ENCODE measurements at regions not wholly inside any gene's neighbourhood (a gene's known extent, or its start where the extent isn't known, plus 50 kb on each side); places are given as distances from the start of the nearest gene placed in this dataset.

DNA sequence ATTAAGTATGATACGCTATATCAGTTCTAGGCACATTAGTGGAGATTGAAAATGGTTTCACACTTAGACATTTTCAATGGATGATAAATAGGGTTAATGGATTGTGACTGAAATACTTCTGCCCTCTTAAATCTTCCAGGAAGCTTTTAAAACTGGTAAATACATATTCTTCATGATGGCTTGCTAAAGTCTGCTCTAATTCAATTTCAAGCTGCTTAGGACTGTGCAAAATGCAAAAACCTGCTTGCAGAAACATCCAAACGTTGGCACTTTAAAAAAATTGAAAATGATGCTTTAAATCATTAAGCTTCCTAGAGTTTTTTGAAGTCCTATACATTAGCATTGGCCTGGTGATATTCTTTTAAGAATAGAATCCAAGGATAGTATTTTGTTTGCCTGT lies 214.8 kb upstream of the FSHR start:
- TF ChIP-seq ARNT (IDR thresholded peaks at IDR 0.05) (no peak), LEF1 (IDR thresholded peaks at IDR 0.05; ENCODE audit: borderline replicate concordance) (no peak), L3MBTL2 (conservative IDR thresholded peaks at IDR 0.05) (no peak), NFRKB (IDR thresholded peaks at IDR 0.05) (no peak), SUZ12 (IDR thresholded peaks at IDR 0.05) (no peak), FOXM1 (IDR thresholded peaks at IDR 0.05; ENCODE audit: borderline replicate concordance) (no peak), HDGF (IDR thresholded peaks at IDR 0.05; ENCODE audit: borderline replicate concordance) (no peak), SP1 (IDR thresholded peaks at IDR 0.05) (no peak), TARDBP (IDR thresholded peaks at IDR 0.05) (no peak), BHLHE40 (IDR thresholded peaks at IDR 0.05; ENCODE audit: borderline replicate concordance) (no peak), ZNF384 (IDR thresholded peaks at IDR 0.05) (no peak), PKNOX1 (IDR thresholded peaks at IDR 0.05) (no peak)
